Trophoblast cell (in vitro differentiated cells and primary cell): ENCODE measurements at regions not wholly inside any gene's neighbourhood (a gene's known extent, or its start where the extent isn't known, plus 50 kb on each side); places are given as distances from the start of the nearest gene placed in this dataset.

Source experiments
- DNase-seq, 2 donors: peaks; one replicate each; pipeline ENCODE4 v3.0.0-alpha.2; 2016
- H2AFZ ChIP-seq: 2 replicates; pipeline ENCODE4 v1.6.1; 2013; ENCODE audit warnings: low read length, moderate library complexity, mild to moderate bottlenecking; ENCODE audit not compliant: insufficient read depth, poor library complexity
- H2AK5ac ChIP-seq: 2 replicates; pipeline ENCODE4 v1.6.1; 2013; ENCODE audit warnings: mild to moderate bottlenecking, low read length
- H2BK120ac ChIP-seq: 2 replicates; pipeline ENCODE4 v1.6.1; 2013; ENCODE audit warnings: low read length, mild to moderate bottlenecking, moderate library complexity; ENCODE audit not compliant: insufficient read depth, poor library complexity
- H2BK12ac ChIP-seq: 2 replicates; pipeline ENCODE4 v1.6.1; 2013; ENCODE audit warnings: mild to moderate bottlenecking, low read length, moderate library complexity
- H2BK5ac ChIP-seq: 2 replicates; pipeline ENCODE4 v1.6.1; 2013; ENCODE audit warnings: low read length, low read depth, moderate library complexity, mild to moderate bottlenecking; ENCODE audit not compliant: poor library complexity
- H3K14ac ChIP-seq: 2 replicates; pipeline ENCODE4 v1.6.1; 2013; ENCODE audit warnings: mild to moderate bottlenecking, low read length
- H3K18ac ChIP-seq: 2 replicates; pipeline ENCODE4 v1.6.1; 2013; ENCODE audit warnings: mild to moderate bottlenecking, low read length
- H3K23ac ChIP-seq: 2 replicates; pipeline ENCODE4 v1.6.1; 2013; ENCODE audit warnings: low read length
- H3K27ac ChIP-seq: 2 replicates; pipeline ENCODE4 v1.5.1; 2013; ENCODE audit warnings: low read depth, mild to moderate bottlenecking, inconsistent platforms, low read length, moderate library complexity
- H3K27me3 ChIP-seq: 2 replicates; pipeline ENCODE4 v1.6.1; 2013; ENCODE audit warnings: inconsistent platforms, mild to moderate bottlenecking, low read length, moderate library complexity; ENCODE audit not compliant: insufficient read depth
- H3K36me3 ChIP-seq, 2 experiments: 1 replicate in 1 of 2; 2 replicates in 1 of 2; pipeline ENCODE4 v1.6.1; 2013; ENCODE audit warnings: low read length in 2 of 2, mild to moderate bottlenecking in 2 of 2, moderate library complexity in 1 of 2; ENCODE audit not compliant: insufficient read depth in 2 of 2, control insufficient read depth in 1 of 2
- H3K4ac ChIP-seq: 2 replicates; pipeline ENCODE4 v1.6.1; 2013; ENCODE audit warnings: low read depth, mild to moderate bottlenecking, low read length, moderate library complexity
- H3K4me1 ChIP-seq, 2 experiments: 1 replicate in 1 of 2; 2 replicates in 1 of 2; pipeline ENCODE4 v1.6.1; 2013; ENCODE audit warnings: low read length in 2 of 2, mild to moderate bottlenecking in 2 of 2, moderate library complexity in 1 of 2; ENCODE audit not compliant: insufficient read depth in 2 of 2, control insufficient read depth in 1 of 2
- H3K4me2 ChIP-seq: 2 replicates; pipeline ENCODE4 v1.6.1; 2013; ENCODE audit warnings: inconsistent platforms, mild to moderate bottlenecking, low read length, moderate library complexity
- H3K4me3 ChIP-seq: 2 replicates; pipeline ENCODE4 v1.5.1; 2013; ENCODE audit warnings: mild to moderate bottlenecking, low read depth, low read length, inconsistent platforms
- H3K79me1 ChIP-seq: one replicate; pipeline ENCODE4 v1.6.1; 2013; ENCODE audit warnings: low read length
- H3K79me2 ChIP-seq: 2 replicates; pipeline ENCODE4 v1.6.1; 2013; ENCODE audit warnings: low read length, mild to moderate bottlenecking; ENCODE audit not compliant: control insufficient read depth, insufficient read depth, poor library complexity
- H3K9ac ChIP-seq: 2 replicates; pipeline ENCODE4 v1.6.1; 2013; ENCODE audit warnings: mild to moderate bottlenecking, low read length
- H3K9me3 ChIP-seq: 2 replicates; pipeline ENCODE4 v1.6.1; 2013; ENCODE audit warnings: low read depth, mild to moderate bottlenecking, control low read depth, inconsistent platforms, low read length; ENCODE audit not compliant: insufficient read depth
- H4K12ac ChIP-seq: 2 replicates; pipeline ENCODE4 v1.6.1; 2013; ENCODE audit warnings: low read depth, mild to moderate bottlenecking, low read length, moderate library complexity
- H4K8ac ChIP-seq: 2 replicates; pipeline ENCODE4 v1.6.1; 2013; ENCODE audit warnings: low read depth, mild to moderate bottlenecking, low read length, moderate library complexity
- H4K91ac ChIP-seq: one replicate; pipeline ENCODE4 v1.6.1; 2013; ENCODE audit warnings: low read depth, mild to moderate bottlenecking, low read length, moderate library complexity
- WGBS: extraction: QIAGEN DNeasy Blood & Tissue Kit; methylation state at CpG from one replicate; pipeline ENCODE4 v1.1.7; 2013; ENCODE audit warnings: missing lambda C conversion rate; ENCODE audit not compliant: insufficient read length, insufficient coverage; ENCODE audit errors: extremely low coverage; 5-methylcytosine and 5-hydroxymethylcytosine counted together

DNA sequence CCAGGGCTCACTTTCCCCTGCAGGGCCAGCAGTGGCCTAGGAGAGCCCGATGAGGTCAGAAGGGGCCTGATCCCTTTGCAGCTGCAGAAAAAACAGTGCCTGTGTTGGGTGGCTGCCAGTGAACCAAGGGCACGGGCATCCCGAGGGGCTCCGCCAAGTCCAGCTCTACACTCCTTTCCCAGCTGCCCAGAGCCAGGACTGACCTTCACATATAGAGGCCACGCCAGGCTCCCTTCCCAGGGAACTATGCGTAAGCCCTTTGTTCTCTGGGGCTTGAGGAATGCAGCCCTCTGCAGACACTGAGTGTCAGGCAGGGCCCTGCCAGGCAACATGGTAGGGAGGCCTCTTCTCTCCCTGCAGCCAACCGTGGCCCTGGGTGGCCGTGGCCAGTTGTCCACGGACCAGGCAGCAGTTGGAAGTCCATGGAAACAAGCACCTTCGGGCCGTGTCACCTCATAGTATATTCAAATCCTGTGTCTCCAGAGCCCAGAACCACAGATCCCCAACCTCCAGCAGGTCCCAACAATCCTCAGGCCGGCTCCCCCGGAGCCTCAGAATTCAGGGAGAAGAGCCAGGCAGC is 194.0 kb downstream of the NPHP4 start:
- Histone ChIP-seq H3K4me2 (no peak overlapping the region), H3K14ac (no peak overlapping the region)

GRCh38 chr1:5796028-5796427 is 196.2 kb downstream of the NPHP4 start:
- Histone ChIP-seq H3K27me3 (no peaks in the 10 kb centered on the region), H3K4me3 (no peak overlapping the region), H3K23ac (no peak overlapping the region), H2BK12ac (no peak overlapping the region), H3K27ac (no peak overlapping the region), H3K14ac (no peak overlapping the region), H2AK5ac (no peak overlapping the region), H3K4me2 (no peak overlapping the region), H3K79me2 (no peaks in the 10 kb centered on the region), H4K91ac (no peak overlapping the region), H3K4me1 (no peaks in the 10 kb centered on the region), H4K8ac (no peak overlapping the region), H2BK120ac (no peak overlapping the region), H2BK5ac (no peak overlapping the region), H4K12ac (no peak overlapping the region), H3K4ac (no peak overlapping the region), H3K36me3 (no peaks in the 10 kb centered on the region), H3K18ac (no peak overlapping the region), H3K9ac (no peak overlapping the region), H3K9me3 (peaks cover 5% of the 10 kb centered on the region), H2AFZ (no peak overlapping the region), H3K79me1 (no peaks in the 10 kb centered on the region)
- DNase-seq = no peak
- WGBS = no CpG with 5 or more reads among the region's 2 CpGs

More for the DNA sequence above, 194.0 kb downstream of the NPHP4 start:
- Histone ChIP-seq H3K4me3 (no peak overlapping the region), H4K8ac (no peak overlapping the region), H3K4ac (no peak overlapping the region), H3K36me3 (no peaks in the 10 kb centered on the region), H4K12ac (no peak overlapping the region), H2BK5ac (no peak overlapping the region), H2AFZ (no peak overlapping the region), H2BK120ac (no peak overlapping the region), H2AK5ac (no peak overlapping the region), H3K9ac (no peak overlapping the region), H3K79me2 (no peaks in the 10 kb centered on the region), H4K91ac (no peak overlapping the region), H3K9me3 (peaks cover 7% of the 10 kb centered on the region), H3K79me1 (no peaks in the 10 kb centered on the region), H3K23ac (no peak overlapping the region), H3K27me3 (no peaks in the 10 kb centered on the region), H3K18ac (no peak overlapping the region), H2BK12ac (no peak overlapping the region), H3K27ac (no peak overlapping the region), H3K4me1 (no peaks in the 10 kb centered on the region)
- DNase-seq = no peak
- no CpG with 5 or more reads among the region's 13 CpGs for WGBS

- Histone ChIP-seq H4K91ac (no peak overlapping the region), H3K27me3 (no peaks in the 10 kb centered on the region), H3K36me3 (no peaks in the 10 kb centered on the region), H2BK12ac (no peak overlapping the region), H3K79me1 (no peaks in the 10 kb centered on the region), H3K9me3 (peaks cover 7% of the 10 kb centered on the region), H2BK120ac (no peak overlapping the region), H3K9ac (no peak overlapping the region), H3K79me2 (no peaks in the 10 kb centered on the region), H3K4me3 (no peak overlapping the region), H3K23ac (no peak overlapping the region), H3K4me1 (no peaks in the 10 kb centered on the region), H2BK5ac (no peak overlapping the region), H3K27ac (no peak overlapping the region), H3K14ac (no peak overlapping the region), H3K4me2 (no peak overlapping the region), H4K12ac (no peak overlapping the region), H4K8ac (no peak overlapping the region), H2AK5ac (no peak overlapping the region), H3K18ac (no peak overlapping the region), H3K4ac (no peak overlapping the region), H2AFZ (no peak overlapping the region)
- WGBS = no CpG with 5 or more reads among the region's 7 CpGs
- no peak for DNase-seq
Observed at GRCh38 chr1:5794279-5794678, 197.9 kb downstream of the NPHP4 start.

DNA sequence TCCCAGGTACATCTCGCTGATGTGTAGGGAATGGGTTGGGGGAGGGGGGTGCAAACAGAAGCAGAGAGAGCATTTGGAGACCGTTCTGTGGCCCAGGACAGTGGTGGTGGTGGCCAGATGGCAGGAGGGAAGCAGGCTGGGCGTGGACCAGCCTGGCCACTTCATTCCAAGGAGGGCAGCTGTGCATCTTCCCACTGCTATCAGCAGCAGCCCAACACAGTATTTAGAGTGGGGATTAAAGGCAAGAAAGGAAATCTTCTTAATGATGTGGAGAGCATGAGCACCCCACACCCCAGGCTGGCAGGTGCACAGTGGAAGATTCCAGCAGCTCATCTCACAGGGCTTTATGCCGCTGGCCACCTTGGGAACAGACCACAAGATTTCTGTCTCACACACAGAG is 198.7 kb downstream of the NPHP4 start:
- Histone ChIP-seq H3K4me1 (no peaks in the 10 kb centered on the region), H4K8ac (no peak overlapping the region), H4K12ac (no peak overlapping the region), H3K4ac (no peak overlapping the region), H3K79me1 (no peaks in the 10 kb centered on the region), H4K91ac (no peak overlapping the region), H3K27ac (no peak overlapping the region), H3K14ac (no peak overlapping the region), H2BK120ac (no peak overlapping the region), H3K36me3 (no peaks in the 10 kb centered on the region), H2BK12ac (no peak overlapping the region), H2BK5ac (no peak overlapping the region), H3K4me3 (no peak overlapping the region), H3K9ac (no peak overlapping the region), H3K27me3 (no peaks in the 10 kb centered on the region), H2AFZ (no peak overlapping the region), H2AK5ac (no peak overlapping the region), H3K23ac (no peak overlapping the region), H3K9me3 (peaks cover 8% of the 10 kb centered on the region), H3K18ac (no peak overlapping the region), H3K79me2 (no peaks in the 10 kb centered on the region), H3K4me2 (no peak overlapping the region)
- no CpG with 5 or more reads among the region's 4 CpGs for WGBS
- no peak for DNase-seq
